ENCODE measurements at regions not wholly inside any gene's neighbourhood (a gene's known extent, or its start where the extent isn't known, plus 50 kb on each side); places are given as distances from the start of the nearest gene placed in this dataset.
"Not testable (repeated sequence)": the region's sequence is repeated elsewhere in the genome, so short reads cannot be mapped to it uniquely, and the experiment has no call there.

DNA sequence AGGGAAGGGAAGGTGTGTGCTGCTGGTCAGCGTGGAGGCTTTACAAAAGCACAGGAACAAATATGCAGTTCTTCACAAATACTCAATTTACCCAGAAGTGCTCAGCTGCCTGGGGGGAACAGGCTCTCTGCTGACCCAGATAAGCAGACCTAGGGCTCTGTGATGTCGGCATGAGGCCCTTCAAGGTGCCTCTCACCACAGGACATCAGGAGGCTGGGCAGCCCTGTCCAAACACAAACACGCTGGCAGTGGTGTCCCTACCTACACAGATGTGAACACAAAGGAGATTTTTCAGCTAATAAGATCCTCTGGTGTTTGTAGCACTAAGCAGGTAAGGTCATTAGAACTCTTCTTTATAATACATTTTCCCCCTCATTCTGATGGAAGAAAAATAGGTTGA lies 243.0 kb upstream of the PROX1 start:
- no peak for DNase-seq

DNA sequence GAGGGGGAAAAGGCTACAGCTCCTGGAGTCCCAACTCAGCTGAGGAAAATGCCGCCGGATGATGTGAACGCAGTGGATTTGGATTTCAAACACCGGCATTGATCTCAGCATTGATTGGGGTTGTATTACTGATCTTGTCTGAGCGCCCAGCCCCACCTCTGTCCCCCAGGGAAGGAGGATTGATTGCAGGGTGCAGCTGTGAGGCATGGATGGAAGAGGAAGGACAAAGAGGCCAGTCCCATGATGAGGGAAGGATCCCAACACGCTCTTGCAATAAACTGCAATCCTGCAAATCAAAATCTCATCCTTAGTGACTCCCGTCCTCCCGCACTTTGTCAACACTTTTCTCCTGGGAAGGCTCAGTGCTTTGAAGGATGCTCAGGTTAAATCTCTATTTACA lies 242.3 kb upstream of the PROX1 start:
- no peak for DNase-seq

DNA sequence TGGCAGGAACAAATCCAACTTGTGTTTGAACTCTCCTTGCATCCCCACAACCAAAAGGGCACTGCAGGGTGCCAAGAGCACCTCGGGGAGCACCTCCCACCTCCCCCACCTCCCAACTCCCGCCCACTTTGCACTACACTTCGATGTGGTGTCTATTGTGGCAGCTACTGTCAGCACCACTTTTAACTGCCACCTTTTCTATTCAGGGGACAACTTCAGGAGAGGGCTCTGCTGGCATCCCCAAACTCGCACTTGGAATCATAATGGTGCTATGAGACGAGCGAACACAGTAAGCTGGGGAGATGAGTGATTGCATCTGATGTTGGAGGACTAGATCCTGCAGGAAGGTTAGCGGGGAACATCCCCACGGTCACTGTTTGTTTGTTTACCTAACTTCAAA lies 238.2 kb upstream of the PROX1 start:
- DNase-seq, result no peak

DNA sequence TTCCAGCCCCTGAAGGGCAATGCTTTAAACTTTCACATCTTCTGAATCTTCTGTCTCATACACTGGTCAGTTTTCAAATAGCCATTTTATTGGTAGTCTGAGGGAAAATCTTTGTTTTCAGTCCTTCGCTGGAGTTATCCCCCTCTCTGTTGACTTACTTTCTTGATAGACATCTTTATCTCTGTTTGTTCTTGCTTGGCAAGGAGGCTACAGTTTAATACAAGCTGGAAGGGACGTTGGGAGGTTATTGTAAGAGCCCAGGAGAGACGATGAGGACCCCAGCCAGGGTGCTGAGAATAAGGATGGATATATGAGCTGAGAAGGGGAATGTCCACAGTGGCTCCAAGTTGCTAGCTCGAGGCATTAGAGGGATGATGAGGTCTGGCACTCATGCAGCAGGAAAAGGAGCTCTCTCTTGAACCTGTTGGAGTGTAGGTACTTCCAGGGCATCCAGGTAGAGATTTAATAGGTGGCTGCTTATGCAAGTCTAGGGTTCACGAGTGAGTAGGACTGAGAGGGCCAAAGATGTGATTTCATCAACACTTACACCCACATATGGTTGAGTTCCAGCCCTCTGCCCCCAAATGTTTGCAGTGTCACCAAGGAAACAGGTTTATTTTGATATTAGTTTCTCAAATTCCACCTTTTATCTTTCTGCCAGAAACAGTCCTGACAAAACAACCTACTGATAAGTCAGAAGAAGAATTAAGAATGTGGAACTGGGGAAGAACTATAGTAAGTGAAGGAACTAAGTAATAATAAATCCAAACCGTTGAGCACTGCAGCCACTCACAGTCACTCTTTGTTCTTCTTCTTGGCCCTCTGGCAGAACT lies 237.3 kb upstream of the PROX1 start:
- no peak for DNase-seq

DNA sequence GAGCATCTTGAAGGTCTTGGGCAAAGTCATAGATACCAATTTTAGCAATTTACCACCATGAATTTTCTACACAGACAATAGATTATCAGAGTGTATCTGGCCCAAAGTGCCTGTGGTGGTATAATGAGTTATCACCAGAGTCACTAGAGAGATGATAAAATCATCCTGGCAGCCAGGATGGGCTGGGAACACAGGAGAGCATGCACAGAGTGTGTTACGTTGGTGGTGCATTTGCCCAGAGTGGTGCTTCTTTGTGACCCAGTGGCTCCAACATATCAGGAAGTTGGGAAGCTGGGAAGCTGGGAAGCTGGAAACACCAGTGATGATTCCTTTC lies 236.7 kb upstream of the PROX1 start:
- no peak for DNase-seq

DNA sequence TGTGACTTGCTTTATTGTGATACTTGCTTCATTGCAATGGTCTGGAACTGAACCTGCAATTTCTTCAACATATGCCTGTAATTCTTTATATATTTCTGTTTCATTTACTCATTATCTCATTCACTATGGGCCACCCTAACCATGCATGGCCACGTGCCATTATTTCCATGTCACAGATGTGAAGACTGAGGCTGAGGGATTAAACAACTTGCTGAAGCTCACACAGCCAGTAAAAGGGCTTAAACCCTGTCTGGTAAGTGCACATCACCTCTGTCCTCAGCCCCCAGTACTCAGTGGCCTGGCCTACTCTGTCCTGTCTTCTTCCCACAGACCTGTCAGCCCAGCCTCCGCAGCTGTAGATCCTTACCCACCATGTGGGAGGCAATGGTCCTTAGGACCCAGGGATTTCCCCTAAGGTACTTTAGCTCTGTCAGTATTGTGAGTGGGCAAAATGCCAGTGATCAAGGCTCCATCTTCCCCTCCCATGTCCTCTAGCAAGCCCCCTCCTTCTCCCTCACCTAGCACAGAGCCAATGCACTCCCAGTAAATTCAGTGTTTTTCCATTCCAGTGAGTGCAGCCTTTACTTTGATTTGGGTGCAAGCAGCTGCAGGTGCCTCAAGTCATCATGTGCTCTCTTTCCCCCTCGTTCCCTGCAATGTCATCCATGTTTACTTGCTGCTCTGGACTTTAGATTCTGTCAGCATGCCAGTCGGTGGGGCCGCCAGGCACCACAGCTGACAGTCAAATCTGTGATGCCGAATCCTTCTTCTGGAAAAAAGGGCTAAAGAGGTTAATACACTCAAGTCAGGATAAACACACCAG lies 228.2 kb upstream of the PROX1 start:
- no peak for DNase-seq

DNA sequence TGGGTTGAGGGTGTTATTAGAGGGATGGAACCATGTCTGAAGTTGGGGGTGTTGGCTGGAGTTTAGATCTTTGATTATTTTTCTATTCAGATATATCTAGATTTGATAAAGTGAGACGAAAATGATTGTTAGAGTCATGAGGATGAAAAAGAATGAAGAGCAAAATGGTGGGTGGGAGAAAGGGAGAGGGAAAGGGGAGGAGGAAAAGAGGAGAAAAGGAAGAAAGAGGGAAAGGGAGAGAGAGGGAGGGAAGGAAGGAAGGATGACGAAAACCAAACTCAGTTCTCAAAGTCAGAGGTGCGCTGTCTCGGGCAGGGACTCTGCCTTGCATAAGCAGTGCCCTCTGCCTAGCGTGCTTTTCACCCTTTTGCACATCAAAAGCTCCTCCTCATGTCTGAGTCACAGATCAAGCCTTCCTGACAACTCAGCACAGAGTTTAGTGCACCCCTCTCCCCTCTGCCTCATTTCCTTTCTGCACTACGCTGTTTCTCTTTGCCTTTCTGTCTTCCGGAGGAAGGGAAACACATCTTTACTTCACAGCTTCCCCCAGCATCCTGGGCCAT lies 225.8 kb upstream of the PROX1 start:
- peak; percentile 13 for DNase-seq

DNA sequence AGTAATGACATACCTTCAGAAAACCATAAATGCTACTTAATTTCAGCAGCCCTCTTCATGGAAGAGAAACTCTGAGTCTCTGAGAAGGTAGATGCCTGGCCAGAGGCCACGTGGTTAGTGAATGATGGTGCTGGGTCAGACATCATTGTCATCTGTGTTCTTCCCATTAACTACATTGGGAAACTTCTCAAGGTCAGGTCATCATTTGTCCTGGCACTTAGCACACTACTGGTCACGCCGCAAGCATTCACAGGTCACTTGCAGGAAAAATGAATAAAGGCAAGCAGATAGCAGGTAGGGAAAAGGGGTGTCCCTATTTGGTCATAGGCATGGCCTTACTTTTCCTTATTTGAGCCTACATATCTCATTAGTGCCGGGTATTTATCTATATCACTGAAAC lies 220.1 kb upstream of the PROX1 start:
- DNase-seq, result no peak

DNA sequence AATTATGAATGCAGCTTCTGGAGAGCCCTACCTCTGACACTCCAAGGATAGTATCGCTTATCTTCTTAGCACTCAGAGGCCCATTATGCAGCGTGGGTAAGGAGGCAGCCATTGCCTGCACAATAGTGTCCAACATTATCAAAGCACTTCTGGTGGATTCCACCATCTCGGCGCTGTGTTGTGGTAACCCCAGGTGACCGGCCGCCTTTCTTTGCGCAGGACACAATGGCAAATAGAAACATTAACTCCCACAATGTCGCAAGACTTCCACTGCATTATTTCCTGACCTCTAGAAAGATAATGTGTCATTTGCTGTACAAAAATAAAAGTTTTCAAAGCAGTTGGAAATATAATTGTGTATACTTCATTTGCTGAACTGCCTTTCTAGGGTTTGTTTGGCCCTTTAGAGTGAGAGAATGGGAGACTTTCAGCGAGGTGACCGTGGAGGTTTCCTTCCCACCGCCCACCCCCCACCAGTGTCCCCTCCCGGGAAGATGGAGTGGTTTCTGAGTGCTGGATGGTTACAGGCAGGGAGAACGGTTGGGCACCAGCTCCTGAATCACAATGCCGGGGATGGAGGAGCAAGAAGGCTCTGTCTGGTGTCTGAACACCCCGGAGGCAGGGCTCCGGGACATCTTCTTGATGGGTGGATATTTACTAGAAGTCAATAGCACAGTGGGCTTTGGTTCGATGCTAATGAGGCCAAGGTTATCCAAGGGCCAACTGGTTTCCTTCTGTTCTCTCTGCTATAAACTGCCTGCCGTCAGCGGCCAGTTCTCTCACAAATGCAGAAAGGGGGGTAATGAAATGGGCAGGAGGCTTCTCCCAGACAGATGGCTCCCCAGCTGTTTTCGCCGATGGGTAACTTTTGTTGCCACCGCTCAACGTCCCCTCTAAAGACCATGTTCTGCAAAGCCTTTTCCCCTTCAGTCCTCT lies 215.4 kb upstream of the PROX1 start:
- DNase-seq, result no peak

DNA sequence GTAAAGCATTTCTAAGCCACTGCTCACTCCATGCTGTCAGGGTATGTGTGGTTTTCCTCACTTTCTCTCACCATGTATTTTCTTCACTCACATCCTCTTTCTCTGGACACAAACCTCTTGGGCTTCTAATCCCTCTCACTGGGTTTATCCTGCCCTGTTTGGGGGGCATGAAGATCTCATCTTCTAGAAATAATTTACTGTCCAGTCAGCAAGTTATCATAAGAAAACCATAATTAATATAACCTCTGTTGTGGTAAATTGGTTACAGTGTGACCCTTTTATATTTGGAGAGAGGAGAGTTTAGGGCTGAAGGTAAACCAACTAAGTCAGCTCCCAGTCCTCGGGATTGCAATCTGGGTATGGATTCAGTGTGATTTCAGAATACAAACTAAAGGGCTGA lies 213.8 kb upstream of the PROX1 start:
- DNase-seq, result no peak

DNA sequence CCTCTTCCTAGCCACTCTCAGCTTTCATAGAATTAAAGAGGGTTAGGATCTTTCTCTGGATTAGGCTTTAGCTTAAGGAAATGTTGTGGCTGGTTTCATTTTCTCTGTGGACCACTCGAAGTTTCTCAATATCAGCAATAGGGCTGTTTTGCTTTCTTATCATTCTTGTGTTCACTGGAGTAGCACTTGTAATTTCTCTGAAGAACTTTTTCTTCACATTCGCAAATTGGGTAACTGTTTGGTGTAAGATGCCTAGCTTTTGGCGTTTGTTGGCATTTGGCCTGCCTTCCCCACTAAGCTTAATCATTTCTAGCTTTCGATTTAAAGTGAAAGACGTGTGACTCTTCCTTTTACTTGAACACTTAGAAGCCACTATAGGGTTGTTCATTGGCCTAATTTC lies 210.8 kb upstream of the PROX1 start:
- DNase-seq, result no peak

DNA sequence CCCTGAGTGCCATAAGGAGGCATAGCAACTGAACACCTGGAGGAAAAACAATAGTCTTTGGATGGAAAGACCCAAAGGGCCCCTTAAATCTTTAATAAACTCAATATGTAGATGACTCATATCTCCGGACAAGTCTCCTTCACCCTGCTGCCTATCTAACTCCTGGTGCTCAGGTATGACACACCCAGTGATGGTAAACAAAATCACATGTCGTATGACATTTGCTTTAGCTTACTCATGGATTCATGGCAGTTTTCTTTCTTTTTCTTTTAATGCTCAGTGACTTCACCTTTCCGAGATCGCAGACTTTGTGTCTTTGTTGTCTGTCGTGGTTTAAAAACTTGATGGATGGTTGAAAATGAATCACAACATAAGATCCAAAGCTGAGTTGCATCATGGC lies 208.5 kb upstream of the PROX1 start:
- DNase-seq, result no peak

DNA sequence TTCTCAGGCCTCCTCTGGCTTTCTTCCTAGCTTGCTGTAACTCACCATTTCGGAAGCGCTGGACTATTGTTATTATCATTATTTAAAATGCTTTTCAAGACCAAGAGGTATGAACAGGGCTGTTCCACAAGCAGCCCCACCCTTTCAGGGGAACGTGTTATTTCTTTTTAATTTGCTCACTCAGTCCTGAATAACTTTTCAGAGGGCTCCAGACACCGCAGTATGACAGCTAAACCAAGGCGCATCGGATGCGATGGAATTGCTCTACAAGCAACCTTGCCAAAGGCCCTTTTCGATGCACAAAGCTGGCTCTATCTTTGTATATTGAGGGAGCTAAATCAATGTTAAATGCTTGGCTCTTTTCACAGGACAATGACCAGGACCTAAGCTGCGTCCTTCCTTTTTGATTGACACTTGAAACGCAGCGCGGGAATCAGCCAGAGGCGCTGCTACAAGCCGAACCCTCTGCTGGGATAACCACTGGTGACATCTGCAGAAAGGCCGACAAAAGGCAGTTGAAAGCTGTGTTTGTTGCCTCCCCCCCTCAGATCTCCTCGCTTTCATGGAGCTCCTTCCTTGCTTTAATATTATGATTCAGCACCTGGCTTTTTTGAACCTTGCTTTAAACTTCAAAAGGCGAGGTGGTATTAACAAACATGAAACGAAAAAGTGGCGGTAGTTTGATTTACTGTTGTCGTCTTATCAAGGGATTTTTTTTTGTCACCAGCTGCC lies 204.7 kb upstream of the PROX1 start:
- no peak for DNase-seq

DNA sequence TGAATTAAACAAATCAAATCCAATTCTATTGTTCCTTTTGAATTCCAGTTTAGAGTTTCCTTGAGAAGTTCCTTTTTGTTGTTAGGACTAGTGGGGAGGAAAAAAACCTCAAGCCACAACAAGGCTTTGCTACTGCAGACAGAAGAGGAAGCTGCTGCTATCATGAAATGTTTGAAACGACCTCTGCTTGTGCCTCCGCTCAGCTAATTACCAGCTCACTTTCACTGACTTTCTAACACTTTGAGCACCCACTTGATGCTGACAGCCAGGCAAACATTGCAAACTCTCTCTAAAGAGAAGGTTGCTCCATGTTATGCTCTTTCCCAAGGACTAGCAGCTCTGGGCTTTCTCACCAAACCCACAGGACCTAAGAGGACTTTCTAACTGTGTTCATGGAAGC lies 203.9 kb upstream of the PROX1 start:
- DNase-seq, result peak; percentile 10

DNA sequence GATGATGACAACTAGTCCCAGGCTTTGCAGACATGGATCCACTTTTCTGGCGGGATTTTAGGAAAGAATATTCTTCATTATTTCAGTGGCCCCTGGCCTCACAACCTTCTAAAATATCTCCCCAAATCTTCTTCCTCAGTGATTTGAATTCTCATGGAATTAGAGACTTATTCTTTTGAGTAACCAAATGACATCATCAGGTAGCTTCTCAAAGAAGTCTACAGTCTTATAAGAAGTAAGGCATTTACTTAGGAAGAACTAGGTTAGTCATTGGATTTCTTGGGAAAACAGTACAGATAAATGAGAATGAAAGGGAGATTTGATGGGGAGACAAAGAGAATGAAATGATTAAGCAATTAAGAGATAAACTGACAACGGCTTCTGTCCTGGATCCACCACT lies 201.1 kb upstream of the PROX1 start:
- no peak for DNase-seq

DNA sequence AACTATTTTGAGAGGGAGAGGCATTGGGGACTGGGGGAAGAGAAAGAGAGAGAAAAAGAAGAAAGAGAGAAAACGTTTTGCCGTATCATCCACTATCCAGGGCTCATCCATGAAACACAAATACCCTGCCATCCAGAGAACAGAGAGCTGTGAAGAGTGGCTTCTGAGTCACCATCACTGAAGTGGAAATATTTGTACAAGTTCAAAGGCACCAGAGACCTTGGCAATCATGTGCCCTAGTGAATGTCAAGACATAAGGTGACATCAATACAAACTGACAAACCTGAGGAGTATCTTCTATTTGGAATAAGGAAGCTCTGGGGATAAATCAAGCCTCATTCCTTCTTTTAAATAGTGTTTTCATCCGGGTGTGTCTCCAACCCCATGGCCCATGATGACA lies 197.2 kb upstream of the PROX1 start:
- DNase-seq, result no peak

DNA sequence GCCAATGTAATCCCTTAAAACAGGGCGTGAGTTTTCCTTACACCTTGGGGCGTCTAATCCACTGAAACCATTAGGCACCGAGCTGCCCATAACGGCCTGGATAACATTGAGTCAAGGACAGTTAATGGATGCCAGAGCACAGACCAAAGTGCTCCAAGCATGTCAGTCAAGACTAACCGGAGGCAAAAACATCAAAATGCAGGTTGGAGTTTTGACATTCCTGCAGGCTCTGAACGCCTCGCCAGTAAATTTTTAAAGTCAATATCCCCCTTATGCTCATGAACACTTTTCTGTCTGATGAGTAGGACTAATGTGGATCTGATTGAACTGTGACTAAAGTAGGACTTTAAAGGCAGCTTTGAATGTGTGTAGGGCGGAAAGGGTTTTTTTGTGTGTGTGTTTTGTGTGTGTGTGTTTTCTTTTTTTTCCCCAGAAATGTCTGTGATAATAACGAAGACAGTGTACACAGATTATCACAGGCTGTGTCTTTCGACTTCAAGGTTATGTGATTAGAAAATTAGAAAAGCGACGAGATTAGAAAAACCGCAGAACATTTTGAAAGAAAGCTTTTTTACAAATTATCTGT lies 194.2 kb upstream of the PROX1 start:
- DNase-seq, result no peak

DNA sequence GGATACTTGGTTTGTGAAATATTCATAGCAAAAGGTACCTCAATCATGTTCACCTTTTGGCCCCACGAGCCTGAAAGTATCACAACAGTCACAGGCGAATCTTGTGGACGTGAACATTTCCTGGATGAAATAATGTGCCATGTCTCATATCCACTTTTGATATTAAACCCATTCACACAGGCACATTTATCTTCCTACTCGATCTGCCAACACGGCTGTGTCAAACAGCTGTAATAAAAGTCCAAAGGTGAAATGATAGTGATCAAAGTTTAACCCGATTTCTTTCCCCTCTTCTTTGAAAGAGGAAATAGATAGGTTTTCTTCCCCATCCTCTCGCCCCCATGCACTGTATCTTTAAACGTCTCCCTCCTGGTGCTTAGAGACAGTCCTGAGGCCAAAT lies 191.2 kb upstream of the PROX1 start:
- DNase-seq, result no peak

DNA sequence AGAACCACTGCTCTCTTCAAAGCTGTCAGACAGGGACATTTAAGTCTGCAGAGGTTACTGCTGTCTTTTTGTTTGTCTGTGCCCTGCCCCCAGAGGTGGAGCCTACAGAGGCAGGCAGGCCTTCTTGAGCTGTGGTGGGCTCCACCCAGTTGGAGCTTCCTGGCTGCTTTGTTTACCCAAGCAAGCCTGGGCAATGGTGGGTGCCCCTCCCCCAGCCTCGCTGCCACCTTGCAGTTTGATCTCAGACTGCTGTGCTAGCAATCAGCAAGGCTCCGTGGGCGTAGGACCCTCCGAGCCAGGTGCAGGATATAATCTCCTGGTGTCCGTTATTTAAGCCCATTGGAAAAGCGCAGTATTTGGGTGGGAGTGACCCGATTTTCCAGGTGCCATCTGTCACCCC lies 179.5 kb upstream of the PROX1 start:
- not testable (repeated sequence) for DNase-seq

DNA sequence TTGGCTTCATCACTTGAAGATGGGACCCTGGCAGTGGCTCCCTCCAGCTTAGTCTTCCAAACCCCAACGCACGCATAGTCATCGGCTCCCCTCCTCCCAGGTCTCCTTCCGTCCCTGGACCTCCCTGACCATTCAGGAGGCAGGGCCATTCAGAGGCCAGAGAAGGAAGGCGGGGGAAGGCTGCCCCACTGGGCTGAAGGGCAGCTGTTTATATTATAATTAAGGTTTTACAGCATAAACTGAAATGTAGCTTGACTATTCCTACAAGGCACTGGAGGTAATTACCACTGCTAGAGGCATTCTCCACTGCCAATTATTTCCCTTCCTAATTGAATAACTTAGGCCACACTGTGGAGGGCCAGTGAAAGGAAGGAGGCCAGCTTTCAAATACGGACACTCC lies 170.6 kb upstream of the PROX1 start:
- no peak for DNase-seq

DNA sequence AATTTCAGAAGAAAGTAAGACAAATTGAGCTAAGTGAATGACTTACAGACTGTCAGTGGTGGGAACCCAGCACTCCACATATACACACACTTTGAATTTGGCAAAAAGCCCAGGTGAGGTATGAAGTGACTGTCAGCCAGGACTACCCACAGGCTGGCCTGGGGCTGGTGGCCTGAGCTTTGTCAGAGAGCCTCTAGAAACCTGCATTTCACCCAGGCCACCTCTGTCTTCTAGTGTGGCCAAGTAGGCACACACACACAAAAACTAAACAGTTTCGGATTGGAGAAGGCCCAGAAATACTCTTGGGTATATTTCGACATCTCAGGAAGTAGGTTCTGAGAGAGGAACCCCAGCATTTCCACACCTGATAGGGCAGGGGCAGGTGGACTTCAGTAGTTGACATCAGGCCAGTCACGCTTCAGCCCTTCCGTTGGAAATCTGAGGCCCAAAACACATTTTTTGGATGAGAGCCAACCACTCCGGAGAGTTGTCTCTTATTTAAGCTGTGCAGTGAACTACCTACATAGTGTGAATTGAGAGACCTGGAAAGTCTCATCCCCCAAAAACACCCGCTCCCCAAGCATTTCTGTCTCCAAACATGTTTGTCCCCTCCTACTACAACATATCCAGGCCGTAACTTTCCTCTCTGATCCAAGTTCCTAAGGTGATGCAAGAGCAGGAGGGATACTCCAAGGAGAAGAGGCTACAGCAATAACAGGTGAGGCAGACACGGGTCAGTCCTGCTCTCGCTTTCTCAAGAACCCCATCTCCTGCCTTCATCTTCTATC lies 167.2 kb upstream of the PROX1 start:
- no peak for DNase-seq
